ENCODE measurements at regions not wholly inside any gene's neighbourhood (a gene's known extent, or its start where the extent isn't known, plus 50 kb on each side); places are given as distances from the start of the nearest gene placed in this dataset.
"Not testable (repeated sequence)": the region's sequence is repeated elsewhere in the genome, so short reads cannot be mapped to it uniquely, and the experiment has no call there.

DNA sequence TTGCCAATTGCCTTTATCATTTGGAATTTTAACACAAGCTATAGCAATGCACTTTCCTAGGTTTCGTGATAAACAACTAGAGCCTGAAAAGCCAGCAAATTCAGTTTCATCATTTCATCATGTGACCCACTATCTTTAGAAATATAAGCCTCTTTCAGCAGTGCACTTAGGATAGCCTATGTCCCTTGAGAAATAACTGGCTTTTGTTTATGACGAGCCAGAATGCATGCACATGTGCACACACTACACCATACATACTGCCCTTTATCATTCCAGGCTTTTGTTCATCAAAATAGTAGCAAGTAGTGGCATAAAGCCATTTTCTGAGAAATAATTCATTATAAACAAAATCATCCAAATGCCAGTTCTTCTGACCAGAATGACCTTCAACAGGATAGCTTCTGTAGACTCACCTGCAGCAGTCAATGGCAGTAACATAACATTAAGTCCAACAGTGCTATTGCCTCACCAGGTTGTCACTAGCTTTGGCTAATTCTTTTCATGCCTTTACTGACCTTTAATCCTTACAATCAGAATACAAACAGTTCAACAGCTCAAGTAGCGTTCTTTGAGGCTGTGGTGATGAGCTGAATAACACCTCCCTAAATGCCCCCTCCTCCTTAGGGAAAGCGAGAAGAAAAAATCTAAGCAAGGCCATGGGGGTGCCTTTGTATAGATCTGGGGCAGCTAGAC, 132.3 kb upstream of the SMARCA2 start:
- no peak for DNase-seq

DNA sequence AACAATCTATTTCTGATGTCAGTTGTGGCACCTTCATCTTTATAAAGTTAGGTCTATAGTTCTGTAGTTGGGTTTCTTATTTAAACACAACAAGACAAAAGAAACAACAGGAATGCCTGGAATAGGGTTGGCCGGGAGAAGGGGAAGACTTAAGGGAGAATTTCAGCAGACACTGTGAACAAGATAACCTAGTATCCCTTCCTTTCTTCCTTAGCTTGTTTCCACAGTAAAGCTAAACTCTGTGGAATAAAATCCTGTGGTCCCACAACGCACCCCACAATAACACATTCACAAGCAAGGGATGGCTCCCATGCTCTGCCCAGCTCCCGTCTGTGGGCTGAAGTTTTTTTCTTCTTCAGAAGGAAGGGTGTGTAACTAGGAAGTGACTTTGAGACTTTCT, 124.9 kb upstream of the SMARCA2 start:
- no peak for DNase-seq

DNA sequence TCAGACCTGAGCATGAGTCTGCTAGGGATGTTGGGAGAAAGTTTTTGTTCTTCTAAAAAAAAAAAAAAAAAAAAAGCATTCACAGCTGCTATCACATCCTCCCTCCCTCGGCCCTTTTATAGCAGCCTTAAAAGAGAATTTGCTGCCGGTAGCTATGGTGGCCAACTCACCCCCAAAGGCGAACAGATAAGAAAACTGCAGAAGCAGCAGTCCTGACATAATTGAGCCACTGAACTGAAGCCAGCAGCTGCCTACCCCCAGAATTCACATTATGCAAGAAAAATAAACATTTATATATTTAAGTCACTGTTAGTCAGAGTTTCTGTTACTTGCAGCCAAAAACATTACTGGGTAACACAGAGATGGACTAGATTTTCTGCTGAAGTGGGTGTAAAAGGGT, 124.3 kb upstream of the SMARCA2 start:
- no peak for DNase-seq

DNA sequence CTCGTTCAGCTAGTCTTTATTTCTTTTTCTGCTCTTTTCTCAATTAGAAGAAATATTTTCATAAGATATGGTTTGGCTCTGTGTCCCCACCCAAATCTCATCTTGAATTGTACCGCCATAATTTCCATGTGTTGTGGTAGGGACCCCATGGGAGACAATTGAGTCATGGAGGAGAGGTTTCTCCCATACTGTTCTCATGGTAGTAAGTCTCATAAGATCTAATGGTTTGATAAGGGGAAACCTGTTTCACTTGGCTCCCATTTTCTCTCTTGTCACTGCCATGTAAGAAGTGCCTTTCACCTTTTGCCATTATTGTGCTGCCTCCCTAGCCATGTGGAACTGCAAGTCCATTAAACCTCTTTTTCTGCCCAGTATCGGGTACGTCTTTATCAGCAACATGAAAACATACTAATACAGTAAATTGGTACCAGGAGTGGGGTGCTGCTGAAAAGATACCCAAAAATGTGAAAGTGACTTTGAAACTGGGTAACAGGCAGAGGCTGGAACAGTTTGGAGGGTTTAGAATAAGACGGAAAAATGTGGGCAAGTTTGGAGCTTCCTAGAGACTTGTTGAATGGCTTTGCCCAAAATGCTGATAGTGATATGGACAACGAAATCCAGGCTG, 112.0 kb upstream of the SMARCA2 start:
- DNase-seq: not testable (repeated sequence)

DNA sequence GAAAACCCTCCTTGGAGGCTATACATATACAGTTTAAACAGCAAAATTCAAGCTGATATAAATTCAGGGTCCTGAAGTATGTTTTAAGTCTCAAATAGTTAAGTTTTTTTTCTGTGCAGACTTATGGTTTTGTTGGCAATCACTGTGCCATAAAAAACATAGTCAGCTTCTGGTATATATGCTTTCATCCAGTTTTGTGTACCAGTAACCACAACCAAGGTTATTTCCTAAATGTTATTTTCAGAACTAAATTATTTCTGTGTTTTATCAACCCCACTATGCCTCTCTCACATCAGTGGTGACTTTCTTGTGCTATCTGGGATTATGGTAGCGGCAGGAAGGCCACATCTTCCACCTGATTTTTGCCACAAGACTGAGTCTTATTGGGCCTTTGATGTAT, 107.7 kb upstream of the SMARCA2 start:
- DNase-seq: no peak

DNA sequence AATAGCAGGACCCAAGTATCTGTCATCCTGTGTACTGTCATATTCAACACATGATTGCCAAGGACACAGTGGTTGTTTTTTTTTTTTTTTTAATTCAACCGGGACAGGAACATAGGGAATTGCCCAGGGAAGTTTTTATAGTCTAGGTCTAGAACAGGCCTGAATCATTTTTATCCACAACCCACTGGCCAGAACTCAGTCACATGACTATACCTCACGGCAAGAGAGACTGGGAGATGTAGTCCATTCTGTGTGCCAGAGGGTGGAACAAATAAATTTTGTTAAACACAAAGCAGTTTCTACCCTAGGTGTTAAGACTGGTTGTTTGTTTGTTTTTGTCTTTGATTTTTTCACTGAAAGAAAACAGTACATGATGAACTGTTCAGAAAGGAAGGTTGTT, 105.8 kb upstream of the SMARCA2 start:
- no peak for DNase-seq

DNA sequence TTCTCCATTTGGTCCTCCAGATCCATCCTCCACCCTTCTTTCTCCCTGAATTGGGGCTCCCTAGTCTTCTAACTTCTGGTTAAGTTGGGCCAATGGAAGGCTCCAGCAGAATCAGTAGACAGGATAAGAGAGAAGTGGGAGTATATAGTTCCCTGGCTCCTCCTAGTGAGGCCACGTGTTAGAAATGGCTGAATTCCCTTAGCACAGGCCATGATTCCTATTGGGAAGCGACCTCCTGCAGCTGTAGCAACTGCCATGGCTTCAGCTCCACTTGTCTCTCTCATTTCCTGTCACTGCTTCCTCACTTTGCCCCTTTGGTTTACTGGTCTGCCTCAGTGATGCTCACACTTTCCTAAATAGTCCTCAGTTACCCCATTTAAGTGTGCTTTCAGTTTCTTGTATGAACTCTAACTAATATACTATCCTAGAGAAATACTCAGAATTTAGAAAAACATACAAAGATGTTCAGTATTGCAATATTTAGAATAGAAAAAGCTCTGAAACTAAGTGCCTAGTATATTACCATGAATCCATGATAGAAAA, 104.8 kb upstream of the SMARCA2 start:
- DNase-seq: no peak

DNA sequence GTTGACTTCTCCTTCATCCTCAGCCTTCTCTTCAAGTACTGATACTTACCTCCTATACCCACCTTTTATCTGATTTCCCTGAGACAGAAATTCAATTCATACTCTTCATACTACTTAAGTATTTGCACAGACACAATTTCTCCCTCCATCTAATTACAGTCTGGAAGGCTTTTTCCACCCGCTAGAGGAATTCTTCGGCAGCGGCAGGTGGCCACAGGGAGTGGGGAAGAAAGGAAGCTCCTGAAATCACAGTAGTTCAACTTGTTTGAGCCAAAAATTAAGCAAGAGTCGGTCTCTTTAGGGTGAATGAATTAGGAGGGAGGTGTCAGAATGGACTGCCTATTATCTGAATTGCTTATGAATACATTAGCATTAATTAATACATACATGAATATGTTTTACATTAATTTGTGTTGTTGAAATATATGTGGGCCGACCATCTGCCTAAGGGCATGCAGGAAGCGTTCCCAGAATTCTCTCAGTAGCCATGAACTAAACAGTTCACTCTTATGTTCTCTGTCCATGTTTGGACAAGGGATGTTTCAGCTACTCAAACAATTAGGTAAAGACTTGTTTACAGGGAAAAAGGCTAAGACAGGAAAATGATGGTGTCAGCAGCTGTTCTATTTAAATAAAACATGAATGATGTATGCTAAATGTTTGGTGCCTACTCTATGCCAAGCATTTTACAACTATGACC, 101.4 kb upstream of the SMARCA2 start:
- no peak for DNase-seq

DNA sequence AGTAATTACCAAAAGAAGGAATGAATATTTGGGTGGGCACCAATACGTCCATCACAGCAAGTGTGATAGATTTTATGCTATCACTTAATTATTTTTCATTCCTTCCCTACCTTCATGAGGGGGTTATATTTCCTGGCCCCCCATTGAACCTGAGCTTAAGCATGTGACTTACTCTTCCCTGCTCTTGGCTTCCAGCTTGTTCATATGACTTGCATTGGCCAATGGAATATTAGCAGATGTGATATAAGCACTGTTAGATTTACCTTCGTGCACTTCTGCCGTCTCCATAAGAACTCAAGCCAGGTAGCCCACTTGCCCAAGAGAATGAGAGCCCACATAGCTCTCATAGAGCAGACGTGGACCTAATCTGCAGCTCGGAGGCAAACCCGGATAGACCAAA, 99.1 kb upstream of the SMARCA2 start:
- DNase-seq: no peak

DNA sequence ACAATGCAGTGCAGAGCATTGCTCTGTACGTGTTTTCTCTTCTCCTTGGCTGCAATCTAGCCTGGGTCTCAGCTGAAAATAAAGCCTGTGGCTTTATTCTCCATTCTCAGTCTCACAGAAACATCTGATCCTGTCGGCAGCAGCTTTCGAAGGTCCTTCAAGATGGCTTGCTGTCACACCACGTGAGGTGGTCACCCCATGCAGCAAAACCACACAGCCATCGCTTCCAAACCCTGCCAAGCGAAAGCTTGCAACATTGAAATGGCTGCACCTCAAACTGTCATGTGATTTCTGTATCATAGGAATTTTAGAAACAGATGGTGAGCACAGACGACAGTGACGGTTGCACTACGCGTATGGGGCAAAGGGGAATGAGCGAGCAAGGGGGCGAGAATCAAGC, 98.5 kb upstream of the SMARCA2 start:
- no peak for DNase-seq

DNA sequence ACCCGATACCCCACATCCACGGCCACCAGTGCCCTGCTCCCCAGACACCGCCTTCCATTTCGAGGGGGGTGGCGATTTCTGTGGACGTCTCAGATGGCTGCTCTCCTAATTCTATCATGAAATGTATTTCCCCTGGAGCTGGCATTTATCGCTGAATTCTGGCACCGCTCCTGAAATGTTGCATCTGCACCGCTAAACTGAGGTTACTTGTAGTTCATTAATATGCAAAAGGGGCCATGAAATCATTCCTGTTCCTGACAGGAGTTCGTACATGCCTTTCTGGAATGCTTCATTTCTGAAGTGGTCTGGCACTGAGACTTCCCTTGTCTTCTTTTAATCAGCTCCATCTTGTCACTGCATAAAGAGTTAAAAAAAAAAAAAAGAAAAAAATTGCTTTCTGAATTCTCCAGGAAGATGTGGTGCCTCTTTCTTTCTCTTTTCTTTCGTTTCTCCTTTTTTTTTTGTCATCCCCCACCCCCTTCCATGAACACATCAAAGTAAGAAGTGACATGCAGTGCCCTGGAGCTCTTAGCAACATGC, 97.7 kb upstream of the SMARCA2 start:
- DNase-seq: no peak

DNA sequence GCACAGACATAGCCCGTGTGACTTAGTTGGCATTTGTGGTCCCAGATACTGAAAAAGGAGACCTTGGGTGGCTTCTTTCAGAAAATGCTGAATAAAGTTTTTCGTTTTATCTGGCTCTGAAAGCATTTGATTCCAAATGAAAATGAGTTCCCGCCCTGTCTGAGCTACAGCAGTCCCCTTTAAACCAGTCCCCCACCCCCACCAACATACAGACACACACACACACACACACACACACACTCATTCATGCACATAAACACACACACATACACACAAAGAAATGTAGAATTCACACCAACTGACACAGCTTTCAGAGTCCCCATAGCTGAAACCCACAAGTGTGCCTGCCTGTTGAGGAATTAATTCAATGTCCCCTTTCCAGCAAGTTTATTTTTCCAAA, 97.0 kb upstream of the SMARCA2 start:
- DNase-seq: no peak

DNA sequence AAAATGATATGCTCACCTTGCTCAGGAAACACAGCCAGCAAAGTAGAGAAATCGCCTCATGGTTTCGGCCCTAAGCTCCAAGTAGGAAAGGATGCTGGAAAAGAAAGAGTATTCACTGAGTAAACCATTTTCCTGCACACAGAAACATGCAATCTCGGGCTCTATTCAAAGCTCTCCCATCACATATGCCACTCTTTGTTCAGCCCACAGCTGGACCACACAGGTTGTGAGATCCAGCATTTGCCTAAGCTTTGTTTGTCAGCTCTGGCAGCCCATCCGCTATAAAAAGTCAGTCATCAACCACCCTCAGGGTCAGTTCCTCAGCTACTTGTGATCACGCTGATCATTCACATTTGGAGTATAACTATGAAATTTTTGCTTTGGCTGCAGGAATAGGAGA, 96.5 kb upstream of the SMARCA2 start:
- DNase-seq: no peak

DNA sequence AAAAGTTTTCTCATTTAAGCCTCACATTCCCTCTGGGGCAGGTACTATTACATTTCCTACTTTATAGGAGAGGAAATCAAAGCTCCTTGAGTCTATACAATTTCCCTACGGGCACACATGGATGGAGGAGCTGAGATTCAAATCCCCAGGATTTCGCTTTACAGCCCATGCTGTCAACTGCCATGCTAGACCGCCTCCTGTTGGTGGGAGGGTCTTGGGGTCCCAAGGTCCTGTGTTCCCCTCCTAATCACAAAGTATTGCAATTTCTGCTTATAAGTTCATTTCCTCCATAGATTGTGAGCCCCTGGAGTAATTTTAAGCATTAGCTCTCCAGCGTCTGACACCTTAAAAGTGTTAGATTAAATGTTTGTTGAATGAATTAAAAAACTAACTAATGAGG, 95.9 kb upstream of the SMARCA2 start:
- DNase-seq: no peak

DNA sequence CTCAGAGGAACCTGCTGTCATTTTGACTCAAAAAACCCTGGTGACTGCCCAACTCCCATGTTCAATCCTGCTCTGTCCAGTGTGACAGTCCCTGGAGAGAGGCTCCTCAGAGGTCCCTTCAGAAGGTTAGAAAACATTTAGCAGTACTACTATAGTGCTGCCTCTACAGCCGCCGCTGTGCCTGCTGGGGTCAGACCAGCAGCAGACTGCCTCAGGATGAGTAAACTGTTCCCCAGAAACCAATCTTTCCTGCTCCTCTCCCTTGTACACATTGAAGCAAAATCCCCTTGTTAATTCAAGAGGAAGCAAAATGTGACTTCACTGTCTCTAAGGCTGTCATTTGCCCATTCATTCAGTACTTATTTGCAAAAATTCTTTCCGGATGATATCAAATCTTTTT, 94.8 kb upstream of the SMARCA2 start:
- DNase-seq: no peak

DNA sequence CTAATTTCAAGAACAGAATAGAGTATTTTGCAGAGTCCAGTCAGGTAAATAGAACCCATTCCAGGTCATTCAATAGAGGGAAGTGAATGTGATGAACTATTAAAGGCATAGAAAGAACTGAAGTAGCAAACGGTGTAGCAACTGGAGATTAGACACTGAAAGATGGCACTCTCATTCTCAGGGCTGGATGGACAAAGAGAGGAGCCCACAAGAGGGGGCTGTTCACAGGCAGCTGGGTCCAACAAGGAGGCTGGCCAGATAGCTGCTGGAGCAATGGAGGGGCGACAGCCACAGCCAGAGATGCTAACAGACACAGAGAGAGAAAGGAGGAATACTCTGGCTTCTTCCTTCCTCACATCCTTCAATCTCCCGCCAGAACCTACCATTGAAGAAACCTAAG, 93.1 kb upstream of the SMARCA2 start:
- DNase-seq: no peak

DNA sequence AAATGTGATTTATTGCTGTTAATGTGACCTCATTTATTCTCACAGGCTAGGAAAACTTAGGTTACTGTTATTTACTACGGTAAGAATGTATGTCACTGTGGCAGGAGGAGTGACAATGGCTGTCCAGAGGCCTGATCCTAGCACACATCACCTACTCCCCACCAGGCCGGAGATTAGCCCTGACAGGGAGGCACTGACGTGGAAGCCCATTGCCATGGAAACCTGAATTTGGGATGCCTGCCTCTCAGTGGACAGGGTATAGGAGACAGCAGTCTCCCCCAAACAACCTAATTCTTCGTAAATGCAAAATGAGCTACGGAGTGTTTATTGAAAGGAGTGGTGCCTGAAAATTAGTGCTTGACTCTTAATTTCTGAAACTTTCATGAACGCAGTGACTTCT, 87.6 kb upstream of the SMARCA2 start:
- no peak for DNase-seq

DNA sequence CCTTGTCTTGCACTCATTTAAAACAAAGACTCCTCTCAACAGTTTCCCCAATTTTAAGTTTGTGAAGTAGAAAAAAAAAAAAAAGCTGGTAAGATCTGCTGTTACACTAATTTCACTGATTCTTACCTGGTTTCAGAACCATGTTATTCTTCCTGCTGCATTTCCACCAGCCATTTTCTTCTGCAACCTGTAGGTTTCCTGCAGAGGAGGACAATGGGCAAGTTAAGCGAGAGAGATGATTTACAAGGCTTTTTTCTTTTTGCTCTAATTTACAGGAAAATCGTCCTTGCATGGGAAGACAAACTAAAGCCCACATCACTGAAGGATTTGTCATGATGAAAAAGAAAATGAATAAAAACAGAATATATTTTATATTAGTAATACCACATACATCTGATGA, 86.0 kb upstream of the SMARCA2 start:
- no peak for DNase-seq

DNA sequence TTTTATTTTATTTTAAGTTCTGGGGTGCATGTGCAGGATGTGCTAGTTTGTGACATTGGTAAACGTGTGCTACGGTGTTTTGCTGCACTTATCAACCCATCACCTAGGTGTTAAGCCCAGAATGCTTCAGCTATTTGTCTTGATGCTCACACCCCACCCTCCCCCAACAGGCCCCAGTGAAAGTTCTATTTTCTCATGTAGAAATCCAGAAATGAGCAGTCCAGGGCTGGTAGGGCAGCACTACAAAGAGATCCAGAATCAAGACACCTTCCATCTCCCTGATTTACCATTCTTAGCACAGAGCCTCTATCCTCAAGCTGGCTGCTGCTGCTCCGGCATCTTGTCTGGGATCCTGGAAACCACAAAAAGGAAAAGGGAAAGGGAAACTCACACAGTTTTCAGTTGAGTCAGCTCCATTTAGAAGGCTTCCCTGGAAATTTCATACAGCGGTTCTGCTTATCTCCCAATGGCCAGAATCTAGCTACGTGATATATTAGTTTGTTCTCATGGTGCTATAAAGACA, 85.4 kb upstream of the SMARCA2 start:
- DNase-seq: no peak

DNA sequence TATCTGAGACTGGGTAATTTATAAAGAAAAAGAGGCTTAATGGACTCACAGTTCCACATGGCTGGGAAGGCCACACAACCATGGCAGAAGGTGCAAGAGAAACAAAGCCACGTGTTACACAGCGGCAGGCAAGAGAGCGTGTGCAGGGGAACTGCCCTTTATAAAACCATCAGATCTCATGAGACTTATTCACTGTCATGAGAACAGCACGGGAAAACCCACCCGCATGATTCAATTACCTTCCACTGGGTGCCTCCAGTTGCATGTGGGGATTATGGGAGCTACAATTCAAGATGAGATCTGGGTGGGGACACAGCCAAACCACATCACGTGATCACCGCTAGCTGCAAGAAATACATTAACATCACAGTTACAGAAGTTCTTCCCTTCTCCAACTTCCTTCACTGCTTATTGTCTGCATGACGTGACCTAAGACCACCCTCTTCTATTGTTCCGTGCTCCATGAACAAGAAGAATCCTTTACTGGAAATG, 84.9 kb upstream of the SMARCA2 start:
- DNase-seq: not testable (repeated sequence)

DNA sequence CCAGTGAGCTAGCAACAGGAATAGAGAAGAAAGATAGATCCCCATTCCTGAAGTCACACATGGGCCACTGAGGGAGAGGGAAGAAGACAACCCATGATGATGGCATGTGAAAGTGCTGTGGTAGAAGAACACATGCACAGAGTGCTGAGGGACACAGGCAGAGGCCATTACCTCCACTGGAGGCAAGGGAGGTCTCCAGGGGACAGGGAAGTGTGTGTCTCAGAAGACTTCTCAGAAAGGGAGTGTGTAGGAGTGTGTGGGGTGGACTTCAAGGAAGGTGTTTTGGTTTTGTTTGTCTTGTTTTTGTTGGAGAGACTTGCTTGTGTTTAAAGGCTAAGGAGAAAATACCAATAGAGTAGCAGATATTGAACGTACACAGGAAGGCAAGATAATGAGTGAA, 77.0 kb upstream of the SMARCA2 start:
- no peak for DNase-seq

DNA sequence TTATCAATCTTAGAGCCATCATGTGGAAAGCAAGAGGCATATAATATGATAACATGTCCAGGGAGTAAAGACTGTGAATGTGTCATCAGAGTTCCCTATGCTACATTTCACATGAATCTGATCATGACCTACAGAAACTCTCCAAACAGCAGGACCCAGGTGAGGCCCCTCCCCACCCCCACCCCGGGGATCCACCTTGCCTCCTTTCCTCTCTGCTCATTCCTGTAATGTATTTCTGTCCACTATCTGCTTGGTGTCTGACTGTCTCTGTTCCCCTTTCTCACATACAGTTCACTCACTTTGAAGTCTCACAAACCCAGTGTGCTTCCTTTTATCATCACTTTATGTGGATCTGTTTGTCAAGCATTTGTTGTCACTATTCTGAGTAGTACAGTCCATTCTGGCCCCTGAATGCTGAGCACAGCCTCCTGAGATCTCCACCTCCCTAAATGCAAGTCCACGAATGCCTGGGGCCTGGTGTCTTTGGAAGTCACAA, 76.4 kb upstream of the SMARCA2 start:
- no peak for DNase-seq

DNA sequence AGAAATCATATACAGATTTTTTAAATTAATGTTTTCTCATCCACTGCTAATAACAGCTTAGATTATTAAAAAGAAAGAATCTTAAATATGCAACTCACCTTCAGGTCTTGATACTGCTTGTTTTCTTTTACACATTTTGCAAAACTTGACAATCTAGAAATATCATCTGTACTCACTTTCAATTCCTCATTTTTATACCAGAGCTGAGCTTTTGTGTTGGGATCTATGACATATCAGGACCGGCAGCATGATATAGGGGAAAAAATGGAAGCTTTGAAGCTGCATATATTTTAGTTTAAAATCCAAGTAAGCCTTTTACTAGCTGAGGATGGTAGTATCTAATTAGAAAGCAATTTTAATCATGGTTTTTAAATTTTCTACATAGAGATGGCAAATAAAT, 75.7 kb upstream of the SMARCA2 start:
- no peak for DNase-seq
